Hippocampal formation (tissue), 2 donors: ENCODE measurements at regions not wholly inside any gene's neighbourhood (a gene's known extent, or its start where the extent isn't known, plus 50 kb on each side); places are given as distances from the start of the nearest gene placed in this dataset.

ENCODE experiments used
- DNase-seq, 2 donors: peaks; one replicate each; lab custom pipeline; 2025; lab: John Stamatoyannopoulos, UW

DNA sequence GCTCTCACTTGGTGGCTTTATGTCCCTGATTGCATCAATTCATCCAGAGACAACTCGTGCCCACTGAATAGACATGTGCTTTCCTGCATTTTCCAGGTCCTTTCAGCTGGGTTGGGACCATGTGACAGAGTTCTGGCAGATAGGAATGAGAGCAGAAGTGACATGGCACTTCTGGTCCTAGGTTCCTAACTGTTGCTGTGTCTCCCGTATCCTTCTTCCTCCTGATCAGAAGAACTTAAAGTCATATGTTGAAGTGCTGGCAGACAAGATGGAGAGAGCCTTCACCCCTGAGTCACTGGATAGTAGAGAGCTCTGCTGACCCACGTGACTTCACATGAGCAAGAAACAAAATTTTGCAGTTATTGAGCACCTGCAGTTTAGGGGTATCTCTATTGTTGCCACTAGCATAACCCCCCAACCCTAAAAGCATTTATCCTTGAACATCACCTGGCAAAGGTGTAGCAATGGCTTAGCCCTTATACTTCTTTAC, 80.0 kb downstream of the NREP start:
- no peak for DNase-seq

DNA sequence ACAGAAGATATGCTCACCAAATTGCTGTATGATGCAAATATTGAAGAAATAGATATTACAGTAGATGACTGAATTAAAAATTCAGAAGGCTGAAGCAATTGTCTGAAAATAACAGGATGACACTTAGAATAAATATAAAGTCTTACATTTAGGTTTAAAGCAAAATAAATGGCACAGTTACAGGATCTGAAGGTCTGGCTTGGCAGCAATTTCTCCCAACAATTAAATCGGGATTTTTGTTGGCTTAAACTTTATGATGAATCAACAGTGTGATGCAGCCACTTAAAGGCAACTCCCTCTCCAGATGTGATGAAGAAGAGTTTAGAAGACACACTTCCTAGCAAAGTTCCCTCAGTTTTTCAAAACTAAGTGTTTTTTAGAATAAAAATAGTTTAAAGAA, 80.5 kb downstream of the NREP start:
- no peak for DNase-seq

DNA sequence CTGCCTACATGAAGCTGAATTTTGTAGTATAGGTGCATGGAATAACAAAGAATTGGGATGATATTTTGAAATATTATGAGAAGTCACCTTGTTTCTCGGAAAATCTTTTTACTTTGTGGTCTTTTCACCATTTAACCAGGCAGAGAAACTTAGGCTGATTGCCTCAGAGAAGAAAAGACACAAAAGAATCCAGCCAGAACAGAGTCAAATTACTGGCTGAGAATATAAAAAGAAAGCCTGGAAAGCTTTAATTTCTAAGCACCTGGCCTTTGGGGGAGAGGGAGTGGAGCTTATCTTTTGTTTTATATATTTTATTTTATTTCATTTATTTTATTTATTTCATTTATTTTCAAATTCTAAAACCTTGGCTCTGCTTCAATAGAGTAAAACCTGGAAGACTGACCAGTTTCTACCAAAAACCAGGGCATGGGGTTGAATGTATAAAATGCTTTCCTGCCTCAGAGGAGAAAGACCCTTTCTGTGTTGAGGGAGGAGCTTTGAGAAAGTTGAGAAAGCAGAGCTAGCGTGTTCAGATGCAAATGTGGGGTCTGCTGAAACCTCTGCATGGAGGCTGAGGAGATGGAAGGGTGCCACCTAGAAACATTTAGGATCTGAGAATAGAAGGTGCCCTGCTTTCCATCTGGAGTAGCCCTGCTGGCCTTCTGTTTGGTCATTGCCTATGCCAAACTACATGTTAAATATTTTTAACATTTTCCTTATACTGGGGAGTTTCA, 81.6 kb downstream of the NREP start:
- no peak for DNase-seq

DNA sequence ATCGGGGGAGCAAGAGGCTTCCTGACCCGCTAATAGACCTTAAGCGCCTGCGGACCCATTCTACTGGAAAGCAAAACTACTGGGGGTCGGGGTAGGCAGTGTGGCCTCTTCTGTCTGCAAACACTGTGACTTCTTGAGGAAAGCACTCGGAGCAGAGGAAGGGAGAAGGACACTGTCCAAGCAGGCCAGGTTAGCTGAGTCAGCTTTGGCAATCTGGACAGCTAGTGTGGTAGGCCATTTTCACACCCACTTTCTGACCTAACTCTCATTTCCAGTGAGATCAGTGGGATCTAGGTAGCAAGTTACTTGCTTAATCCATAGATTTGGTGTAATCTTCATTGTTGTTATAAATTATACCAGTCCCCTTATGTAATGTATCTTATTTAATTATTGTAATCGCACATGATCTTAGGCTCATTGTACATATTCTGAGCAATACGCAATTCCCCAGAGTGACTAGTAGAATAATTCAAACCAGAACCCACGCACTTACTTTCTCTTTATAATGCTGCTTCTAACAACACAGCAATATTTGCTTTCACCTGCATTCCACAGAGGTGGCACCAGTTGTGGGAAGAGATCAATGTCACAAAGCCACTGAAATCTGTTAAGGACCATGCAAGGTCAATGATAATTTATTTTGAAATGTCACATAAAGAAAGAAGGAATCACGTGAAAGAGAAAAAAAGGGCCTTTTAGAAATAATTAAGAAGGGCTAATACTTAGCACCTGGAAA, 82.9 kb downstream of the NREP start:
- DNase-seq, result no peak

DNA sequence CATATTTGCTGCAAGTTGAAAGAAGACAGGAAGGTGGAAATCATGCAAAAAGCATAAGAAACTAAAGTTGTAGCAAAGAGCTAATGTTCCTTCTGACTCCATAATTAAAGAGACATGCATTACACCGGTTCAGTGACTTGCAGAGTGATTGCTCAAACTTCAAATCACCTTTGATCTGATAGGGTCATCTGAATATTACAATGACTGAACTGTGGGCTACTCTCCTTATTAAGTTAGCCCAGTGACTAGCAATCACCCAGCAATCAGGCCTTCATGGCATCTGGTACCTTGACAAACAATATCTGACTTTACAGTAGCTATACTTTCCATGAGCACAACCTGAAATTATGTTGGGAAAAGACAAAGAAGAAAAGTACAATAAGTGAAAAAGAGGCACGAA, 84.9 kb downstream of the NREP start:
- DNase-seq, result no peak

DNA sequence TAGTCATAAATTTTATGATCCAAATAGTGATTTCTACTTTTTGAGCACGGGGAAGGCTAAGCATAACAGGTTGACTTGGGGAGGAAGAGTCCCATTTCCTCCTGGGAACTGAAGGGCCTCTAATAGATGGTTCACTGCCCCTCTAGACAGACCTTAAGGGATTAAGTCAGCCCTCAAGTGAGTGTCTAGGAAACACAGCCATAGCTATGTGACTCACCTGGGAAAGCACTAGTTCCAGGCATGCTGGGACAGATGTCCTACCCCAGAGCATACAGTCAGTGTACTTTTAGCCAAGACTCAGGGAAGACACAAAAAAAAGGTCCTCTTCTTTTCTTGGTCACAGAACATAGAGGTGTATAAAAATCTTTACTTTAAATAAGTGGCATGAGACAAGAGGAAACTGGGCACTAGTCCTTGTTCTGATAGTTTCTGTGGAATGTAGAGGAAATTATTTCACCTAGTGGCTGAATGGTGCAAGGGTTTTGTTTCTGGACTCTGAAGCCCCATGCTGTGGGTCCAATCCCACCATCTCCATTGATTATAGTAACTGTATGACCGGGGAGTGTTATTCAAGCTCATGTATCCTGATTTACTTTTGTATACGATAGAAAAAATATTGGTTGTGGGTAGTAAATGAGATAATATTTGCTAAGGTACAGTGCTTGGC, 86.0 kb downstream of the NREP start:
- no peak for DNase-seq

DNA sequence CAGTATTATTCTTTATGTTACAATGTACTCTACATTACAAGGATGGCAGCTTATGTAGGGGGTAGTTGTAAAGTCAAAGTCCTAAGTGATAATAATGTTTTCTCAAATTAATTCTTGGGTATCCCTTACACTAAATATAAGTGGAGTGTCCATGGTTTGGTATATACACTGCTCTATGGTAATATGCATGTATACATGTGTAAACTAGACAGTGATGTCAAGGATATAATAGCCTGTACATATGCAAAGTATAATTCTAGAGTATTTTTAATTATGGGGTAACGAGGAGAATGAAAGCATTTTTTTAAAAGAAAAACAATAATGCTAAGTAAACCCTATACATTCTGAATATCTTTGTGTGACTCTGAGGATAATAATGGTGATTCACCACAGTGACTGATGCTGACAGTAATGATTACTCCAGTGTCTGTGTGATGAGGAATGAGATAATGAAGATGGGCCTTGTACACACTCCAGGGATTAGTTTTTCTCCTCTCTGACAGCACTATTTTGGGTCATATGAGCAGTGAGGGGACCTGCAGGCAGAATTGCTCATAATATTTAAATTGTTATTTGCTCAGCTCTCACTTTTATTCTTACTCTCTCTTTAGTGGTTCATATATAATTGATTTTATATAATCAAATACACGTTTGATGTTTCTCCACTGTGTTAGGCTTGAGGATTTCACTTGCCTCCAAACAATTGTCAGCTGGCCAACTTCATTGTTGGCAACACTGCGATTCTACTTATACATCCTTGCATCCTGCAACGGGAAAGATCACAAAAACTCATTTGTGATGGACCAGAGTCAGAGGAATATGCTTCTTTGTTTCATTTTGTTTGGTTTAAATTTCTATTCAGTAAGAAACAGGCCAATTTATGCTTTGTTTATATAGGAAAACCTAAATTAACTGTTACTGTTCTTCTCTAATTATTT, 88.2 kb downstream of the NREP start:
- no peak for DNase-seq

DNA sequence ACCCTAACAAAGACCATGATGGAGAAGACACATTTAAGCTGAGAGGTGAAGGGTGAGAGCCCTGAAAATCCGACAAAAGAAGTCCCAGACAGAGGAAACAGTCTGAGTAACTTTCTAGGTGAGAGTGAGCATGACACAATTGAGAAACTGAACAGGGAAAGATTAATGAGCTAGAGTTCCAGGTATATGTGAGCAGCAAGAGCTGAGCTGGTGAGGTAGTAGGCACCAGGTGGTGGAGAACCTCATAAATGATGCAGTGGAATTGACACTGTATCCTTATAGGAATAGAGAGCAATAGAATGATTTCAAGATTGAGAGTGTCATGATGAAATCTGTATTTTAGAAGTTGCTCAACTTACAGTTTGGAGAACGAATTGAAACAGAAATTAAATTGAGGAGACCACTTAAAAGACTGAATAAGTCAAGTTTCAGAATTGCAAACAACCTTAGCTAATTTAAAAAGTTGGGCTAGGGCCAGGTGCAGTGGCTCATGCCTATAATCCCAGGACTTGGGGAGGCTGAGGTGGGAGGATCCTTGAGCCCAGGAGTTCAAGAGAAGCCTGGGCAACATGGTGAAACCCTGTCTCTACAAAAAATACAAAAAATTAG, 89.8 kb downstream of the NREP start:
- no peak for DNase-seq

DNA sequence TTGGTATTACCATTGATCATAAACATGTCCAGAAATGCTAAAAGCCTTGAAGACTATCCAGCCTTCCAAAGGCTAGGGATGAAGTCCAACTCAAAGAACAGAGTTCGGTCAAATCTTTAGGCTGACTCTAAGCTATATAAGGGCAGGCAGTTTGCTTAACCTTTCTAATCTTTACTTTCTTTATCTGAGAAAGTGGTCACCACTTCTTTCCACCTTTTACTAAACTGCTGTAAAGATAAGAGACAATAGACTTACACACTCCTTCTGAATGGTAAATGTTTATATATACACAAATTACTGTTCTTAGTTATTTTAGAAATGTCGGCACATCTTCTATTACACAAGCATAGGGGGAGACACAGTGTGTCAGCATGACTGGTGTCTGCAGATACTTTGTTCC, 100.4 kb downstream of the NREP start:
- DNase-seq, result no peak

DNA sequence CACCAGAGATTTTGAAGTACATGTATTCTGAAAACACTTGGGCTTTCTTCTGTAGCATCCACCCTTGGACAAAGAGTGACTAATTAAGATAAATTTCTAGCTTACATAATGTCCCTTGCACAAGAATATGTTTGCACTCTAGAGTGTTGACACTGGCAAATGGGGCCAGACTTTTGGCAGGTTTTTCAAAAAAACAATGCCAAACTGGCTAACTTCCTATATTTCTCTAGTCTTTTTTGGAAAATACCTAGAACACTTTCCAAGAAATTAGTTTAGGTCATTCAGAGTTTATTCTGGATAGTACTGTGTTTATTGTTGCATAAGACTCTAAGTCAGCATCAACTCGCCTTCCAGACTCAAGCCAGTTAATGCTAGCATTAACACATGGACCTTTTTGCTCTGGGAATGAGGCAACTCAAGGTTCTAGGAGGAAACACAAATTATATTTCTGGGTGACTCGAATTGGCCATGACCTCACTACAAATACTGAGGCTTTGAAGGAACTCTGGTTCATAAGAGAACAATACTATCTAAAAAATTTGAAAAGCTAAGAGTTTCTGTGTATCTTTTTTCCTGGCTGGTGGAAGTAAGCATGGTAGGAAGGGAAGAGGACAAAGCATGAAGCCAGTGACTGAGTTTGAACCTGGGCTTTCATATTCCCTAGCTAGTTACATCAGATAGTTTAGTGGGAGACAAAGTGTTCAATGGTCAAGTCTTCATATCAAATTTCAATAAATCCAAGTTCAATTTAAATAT, 101.6 kb downstream of the NREP start:
- no peak for DNase-seq

DNA sequence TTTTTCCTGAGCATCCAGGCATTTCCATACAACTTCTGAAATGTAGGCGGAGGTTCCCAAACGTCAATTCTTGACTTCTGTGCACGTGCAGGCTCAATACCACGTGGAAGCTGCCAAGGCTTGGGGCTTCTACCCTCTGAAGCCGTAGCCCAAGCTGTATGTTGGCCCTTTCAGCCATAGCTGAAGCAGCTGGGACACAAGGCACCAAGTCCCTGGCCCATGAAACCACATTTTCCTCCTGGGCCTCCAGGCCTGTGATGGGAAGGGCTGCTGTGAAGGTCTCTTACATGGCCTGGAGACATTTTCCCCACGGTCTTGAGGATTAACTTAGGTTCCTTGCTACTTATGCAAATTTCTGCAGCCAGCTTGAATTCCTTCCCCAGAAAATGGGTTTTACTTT, 103.6 kb downstream of the NREP start:
- no peak for DNase-seq

DNA sequence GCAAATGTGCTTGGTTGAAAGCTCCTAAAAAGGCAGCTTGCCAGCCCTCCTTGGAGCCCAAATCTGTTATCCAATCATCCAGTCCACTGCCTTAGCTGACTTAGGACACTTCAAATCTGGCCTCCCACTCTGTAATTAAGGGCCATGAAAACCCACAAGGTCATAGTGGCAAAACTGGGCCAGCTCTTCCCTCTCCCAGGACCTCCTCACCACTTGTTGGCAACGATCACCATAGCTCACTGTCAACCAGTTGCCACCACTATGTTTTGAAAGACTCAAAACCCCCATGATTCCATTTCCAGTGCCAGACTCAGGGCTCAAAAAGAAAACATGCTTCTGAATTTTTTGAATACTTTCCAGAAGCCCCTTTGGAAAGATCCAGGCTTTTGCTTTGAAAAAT, 107.5 kb downstream of the NREP start:
- DNase-seq, result no peak

DNA sequence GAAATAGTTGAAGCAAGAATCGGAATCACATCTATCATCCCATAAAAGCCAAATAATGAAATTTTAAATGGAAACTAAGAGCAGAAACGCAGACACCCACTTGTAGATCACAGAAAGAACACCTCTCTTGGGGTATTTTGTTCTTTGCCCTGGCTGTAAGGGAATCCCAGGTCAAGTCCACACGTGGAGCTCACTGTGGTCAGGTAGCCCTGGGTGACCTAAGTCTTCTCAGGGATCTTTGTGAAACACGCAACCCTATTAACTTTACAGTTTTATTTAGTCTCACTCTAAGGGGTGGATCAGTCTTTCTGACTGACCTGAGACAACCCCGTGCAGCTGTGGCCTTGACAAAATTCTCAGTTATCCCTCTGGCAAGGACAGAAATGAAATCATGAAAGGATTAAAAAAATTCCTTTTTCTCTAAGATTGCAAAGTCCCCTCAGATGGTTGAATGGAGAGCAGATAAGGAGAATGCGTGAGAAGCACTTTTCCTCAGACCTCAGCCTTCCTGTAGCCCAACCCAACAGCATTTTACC, 111.6 kb downstream of the NREP start:
- DNase-seq, result no peak

DNA sequence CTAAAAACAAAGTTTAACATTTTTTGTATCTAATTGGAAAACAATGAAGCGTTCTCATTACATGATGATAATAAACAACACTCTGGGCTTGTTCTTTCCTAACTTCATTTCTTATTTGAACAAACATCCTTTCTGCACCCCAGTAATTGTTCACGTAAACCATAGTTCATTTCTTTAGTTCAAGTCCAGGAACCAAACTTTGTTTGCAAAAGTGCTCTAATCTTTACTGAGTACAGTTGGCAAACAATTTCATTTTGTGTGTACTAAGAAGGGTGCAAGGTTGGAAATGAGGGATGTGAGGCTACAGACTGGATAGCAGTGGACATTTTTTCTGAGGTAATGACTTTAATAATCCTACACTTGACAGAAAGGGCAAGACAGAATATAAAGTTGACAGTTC, 113.5 kb downstream of the NREP start:
- DNase-seq, result no peak

DNA sequence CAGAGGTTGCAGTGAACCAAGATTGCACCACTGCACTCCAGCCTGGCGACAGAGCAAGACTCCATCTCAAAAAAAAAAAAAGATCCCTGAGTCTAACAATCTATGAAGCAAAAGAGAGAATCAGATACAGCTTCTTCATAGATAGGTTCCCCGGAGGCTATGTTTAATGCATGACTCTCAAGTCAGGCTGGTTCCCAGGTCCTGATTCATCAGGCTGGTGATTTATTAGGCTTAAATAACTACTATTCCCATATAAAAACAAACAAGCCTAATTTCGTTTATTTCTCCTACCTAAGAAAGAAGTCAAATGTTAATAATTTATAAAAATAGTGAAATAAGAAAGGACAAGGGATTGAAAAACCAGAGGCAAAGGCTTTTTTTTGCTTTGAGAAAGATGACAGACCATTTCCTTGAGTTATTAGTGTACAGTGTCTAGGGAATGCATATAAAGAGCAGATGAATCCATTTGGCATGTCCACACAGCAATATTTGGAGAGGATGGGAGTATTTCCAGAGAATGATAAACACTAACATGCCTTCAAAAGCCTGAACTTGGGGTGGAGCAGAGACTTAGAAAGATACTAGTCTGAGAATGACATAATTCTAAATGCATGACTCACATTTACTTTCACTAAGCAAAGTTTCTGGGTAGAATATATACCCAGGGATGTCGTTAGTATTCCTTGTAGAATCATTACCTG, 115.3 kb downstream of the NREP start:
- no peak for DNase-seq

DNA sequence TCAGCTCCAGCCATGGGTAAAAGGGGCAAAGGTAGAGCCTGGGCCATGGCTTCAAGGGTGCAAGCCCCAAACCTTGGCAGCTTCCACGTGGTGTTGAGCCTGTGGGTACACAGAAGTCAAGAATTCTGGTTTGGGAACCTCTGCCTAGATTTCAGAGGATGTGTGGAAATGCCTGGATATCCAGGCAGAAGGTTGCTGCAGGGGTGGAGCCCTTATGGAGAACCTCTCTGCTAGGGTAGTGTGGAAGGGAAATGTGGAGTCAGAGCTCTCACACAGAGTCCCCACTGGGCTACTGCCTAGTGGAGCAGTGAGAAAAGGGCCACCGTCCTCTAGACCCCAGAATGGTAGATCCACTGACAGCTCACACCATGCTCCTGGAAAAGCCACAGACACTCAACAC, 117.1 kb downstream of the NREP start:
- no peak for DNase-seq

DNA sequence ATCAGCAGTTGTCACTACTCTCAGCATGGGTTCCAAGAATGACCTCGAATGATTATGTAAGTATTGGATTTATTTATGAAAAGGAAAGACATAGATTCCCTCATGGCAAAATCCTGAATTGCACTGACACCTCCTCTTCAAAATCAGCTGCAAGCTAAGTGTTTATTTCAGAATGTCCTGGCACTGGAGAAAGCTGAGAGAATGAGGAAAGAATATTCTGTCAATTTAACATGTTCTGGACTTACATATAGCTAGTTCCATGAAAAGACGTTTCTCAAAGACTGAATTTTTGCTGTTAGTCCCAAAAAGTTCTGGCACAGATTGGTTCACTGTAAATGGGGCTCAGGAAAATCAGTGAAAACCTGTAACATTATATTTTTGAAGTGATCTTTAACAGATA, 120.3 kb downstream of the NREP start:
- no peak for DNase-seq

DNA sequence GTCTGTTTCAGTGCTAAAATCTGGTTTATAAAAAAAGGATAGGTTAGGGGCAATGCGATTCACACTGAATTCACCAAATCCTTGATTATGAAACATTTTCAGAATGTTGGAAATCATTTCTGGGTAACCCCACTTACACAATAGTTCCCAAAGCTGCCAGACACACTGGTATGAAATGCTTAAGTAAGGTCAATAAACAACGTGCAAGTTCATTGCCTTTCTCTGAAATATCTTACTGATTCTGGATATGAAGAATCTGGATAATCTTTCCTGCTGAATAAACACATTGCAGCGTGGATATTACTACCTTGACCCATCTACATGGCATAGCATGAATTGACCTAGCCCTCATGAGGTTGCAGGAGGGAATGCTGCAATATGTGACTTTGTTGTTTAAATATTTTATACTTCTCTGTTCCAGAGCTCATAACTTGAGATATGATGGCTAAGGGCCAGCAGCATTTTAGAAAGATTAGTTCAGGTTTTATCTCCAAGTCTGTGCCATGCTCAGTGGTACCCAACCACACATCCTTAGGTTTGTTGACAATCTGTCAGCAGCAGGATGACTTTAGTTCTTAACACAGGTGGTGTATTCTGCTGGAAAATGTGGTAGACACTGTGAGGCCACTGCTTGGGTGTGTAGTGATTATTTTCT, 121.0 kb downstream of the NREP start:
- DNase-seq, result no peak
